ENCODE measurements at regions not wholly inside any gene's neighbourhood (a gene's known extent, or its start where the extent isn't known, plus 50 kb on each side); places are given as distances from the start of the nearest gene placed in this dataset.

GRCh38 chr14:38329246-38329645, 73.4 kb upstream of the CLEC14A start:
- H3K4me3 ChIP-seq (ENCODE audit: control insufficient read depth, low read depth, low read length), result no peak overlapping the region
- TF ChIP-seq CTCF (IDR thresholded peaks at IDR 0.05; ENCODE audit: control insufficient read depth, insufficient read depth, low read depth, low read length, missing control alignments), result no peak
- DNase-seq (ENCODE audit: low read depth), result no peak

- no peak for TF ChIP-seq CTCF (IDR thresholded peaks at IDR 0.05; ENCODE audit: control insufficient read depth, insufficient read depth, low read depth, low read length, missing control alignments)
- DNase-seq (ENCODE audit: low read depth), result no peak
- no peak overlapping the region for H3K4me3 ChIP-seq (ENCODE audit: control insufficient read depth, low read depth, low read length)
Measured at GRCh38 chr14:38316922-38317321, 61.0 kb upstream of the CLEC14A start.

GRCh38 chr14:38311655-38312054, 55.8 kb upstream of the CLEC14A start:
- H3K4me3 ChIP-seq (ENCODE audit: control insufficient read depth, low read depth, low read length), result no peak overlapping the region
- no peak for DNase-seq (ENCODE audit: low read depth)
- TF ChIP-seq CTCF (IDR thresholded peaks at IDR 0.05; ENCODE audit: control insufficient read depth, insufficient read depth, low read depth, low read length, missing control alignments), result no peak

GRCh38 chr14:38310420-38310995, 54.6 kb upstream of the CLEC14A start:
- TF ChIP-seq CTCF (IDR thresholded peaks at IDR 0.05; ENCODE audit: control insufficient read depth, insufficient read depth, low read depth, low read length, missing control alignments), result no peak
- no peak for DNase-seq (ENCODE audit: low read depth)
- H3K4me3 ChIP-seq (ENCODE audit: control insufficient read depth, low read depth, low read length), result no peak overlapping the region

- no peak for DNase-seq (ENCODE audit: low read depth)
- no peak overlapping the region for H3K4me3 ChIP-seq (ENCODE audit: control insufficient read depth, low read depth, low read length)
- TF ChIP-seq CTCF (IDR thresholded peaks at IDR 0.05; ENCODE audit: control insufficient read depth, insufficient read depth, low read depth, low read length, missing control alignments), result no peak
Measured at GRCh38 chr14:38309522-38310277, 53.8 kb upstream of the CLEC14A start.

All from AG09309 (cell line).